ENCODE measurements at regions not wholly inside any gene's neighbourhood (a gene's known extent, or its start where the extent isn't known, plus 50 kb on each side); places are given as distances from the start of the nearest gene placed in this dataset.

DNA sequence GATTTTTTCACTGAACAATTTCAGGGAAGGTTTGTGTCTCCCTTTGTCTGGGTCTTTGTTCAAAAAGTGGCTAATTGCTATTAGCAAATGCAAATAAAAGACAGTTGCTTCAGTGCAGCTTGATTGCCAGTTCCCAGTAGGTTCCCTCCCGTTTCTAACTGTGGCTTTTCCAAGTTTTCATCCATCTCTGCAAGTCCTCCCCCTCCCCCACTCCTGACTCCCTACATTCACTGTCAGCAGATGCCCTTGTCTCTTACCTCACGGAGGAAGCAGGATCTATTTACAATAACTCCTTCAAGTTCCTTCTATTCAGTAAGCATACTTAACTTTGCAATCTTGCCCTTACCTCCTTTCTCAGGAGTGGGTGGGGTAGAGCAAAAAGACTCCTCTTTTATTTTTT lies 55.4 kb upstream of the SCEL start:
- DNase-seq (ENCODE audit: low read depth) = no peak

DNA sequence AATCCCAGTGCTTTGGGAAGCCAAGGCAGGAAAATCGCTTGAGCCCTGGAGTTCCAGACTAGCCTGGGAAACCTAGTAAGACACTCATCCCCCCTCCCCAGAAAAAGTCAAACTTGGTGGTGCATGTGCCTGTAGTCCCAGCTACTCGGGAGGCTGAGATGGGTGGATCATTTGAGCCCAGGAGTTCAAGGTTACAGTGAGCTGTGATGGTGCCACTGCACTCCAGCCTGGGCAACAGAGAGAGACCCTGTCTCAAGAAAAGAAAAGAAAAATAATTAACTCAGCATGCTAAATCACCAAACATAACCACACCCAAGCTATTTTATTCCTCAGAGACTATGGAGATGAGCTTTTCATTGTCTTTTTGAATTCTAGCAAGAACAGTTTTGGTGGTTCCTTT lies 56.2 kb upstream of the SCEL start:
- DNase-seq (ENCODE audit: low read depth) = no peak

DNA sequence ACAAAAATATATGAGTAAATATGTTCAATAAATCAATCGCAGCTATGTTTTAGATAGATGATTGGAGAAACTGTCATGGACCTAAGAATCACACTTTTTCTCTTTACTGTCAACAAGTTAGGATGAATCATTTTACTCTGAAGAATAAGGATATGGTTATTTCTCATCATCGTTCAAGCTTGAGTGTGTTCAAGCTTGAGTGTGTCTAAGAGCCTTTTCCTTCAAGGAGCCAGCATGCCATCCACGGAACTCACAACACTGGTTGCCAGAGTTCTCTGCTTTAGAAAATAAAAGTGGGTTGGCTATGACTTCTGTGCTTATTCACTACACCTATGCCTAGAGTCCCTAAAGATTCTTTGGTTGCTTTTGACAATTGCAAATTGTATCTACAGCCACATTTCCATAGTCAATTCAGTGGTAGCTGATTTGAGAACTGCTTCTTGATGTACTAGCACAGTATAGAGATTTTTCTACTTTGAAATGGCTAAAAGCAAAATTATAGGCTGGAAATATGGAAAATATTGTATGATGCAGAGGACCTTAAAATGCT lies 58.1 kb upstream of the SCEL start:
- no peak for DNase-seq (ENCODE audit: low read depth)

DNA sequence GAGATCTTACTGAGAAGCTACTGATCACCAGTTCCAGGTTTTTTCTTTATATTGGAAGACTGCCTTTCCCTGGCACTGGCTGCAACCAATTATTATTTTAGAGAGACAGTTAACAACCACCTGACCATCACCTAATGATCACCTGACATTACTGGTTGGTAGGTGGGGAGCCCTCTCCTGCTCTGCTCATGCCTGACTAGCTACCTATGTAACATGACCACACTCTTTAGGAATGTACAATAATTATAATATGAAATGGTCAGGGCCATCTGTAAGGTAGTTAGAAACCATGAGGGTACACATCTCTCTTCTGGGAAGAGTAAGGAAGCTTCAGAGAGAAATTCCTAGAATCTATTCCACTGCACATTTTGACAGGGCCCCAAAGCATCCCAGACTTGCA lies 59.0 kb upstream of the SCEL start:
- no peak for DNase-seq (ENCODE audit: low read depth)

DNA sequence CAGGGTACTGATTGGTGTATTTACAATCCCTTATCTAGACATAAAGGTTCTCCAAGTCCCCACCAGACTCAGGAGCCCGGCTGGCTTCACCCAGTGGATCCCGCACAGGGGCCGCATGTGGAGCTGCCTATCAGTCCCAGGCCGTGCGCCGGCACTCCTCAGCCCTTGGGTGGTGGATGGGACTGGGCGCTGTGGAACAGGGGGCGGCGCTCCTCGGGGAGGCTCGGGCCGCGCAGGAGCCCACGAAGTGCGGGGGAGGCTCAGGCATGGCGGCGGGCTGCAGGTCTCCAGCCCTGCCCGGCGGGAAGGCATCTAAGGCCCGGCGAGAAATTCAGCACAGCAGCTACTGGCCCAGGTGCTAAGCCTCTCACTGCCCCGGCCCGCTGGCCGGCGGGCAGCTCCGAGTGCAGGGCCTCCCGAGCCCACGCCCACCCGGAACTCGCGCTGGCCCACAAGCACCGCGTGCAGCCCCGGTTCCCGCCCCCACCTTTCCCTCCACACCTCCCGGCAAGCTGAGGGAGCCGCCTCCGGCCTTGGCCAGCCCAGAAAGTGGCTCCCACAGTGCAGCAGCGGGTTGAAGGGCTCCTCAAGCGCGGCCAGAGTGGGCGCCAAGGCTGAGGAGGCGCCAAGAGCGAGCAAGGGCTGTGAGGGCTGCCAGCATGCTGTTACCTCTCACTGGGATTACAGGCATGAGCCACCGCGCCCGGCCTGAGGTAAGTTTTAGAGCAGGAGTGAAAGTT lies 60.0 kb upstream of the SCEL start:
- DNase-seq (ENCODE audit: low read depth) = no peak

DNA sequence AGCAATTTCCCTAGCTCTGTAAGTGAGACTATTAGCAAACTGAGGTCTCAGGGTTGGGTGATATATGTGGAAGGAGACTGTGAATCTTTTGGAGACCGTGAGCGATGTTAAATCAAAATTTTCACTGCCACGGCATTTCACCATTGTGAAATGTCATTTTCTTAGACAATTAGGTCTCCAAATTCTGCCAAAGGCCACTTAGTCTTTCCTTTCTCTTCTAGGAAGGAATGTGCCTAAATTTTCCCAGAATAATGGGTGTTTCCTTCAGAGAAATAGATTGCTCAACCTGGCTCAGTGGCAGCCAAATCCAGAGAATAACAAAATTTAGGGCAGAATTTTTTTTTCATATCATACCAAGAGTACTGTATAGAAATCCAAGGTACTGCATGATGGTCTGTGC lies 64.5 kb upstream of the SCEL start:
- no peak for DNase-seq (ENCODE audit: low read depth)

DNA sequence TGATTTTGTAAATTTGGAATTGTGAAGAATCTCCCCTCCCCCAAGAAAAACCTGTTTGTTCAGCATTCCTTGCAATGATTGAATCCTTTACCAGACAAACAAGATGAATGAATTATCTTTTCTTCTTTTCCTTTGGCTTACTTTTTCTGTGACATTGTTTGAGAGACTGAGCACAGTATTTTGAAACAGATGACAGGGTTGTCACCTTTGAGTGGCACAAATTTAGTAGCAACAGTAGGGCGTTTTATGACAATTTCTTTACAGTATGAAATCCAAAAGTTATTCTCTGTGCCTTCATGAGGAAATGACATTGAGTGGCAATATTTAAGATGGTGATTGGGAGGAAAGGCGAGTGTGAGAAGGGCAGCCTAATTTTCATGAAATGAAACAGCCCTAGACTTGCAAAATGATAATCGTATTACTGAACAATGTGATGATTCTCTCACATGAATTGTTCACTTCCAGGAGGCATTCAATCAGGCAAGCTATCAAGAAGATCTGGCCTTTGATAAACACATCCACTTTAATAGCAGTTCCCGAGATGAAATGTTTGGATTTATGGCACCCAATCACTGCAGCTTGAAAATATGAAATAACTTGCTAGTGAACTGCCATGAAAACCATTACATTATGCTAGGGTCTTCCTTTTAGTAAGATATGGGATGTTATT lies 68.6 kb upstream of the SCEL start:
- DNase-seq (ENCODE audit: low read depth) = no peak

DNA sequence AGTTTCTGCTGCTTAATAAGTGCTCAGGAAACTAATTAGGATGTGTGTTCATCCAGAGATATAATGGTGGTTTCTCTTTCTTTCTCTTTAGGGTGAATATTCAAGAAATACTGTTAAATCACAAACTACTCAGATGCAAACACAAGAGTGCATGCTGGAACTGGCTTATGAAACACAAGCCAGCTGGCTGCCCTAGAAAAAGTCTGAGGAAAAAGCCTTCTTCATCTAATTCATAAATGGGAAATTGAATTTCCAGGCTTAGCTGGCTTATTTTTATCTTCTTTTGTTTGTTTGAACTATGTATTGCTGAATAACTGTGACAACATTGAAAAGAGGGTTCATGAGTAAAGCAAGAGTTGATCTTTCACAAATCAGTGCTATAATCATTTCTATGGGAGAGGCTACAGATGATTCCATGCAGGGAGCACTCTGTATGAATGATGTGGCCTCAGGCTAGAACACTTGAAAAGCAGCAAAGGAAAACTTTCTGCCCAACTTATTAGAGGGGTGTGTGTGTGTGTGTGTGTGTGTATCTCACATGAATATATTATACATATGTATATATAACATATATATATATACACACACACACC lies 69.8 kb upstream of the SCEL start:
- no peak for DNase-seq (ENCODE audit: low read depth)

DNA sequence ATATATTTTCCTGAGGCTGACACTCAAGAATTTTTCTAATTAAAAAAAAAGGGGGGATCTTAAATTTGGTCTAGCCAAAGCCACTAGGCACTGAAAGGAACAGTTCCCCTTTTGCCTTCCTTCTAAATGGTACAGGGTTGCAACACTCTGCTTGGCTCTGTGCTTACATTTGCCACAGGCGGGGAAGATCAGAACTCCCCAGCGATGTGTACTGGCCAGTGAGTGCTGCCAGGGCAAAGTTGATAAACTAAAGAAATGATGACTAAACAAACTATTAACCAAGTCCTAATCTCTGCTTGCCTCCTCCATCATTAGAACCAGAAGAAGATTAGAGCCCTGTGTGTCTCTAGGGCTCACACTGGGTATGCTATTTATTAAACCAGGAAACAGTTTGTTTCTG lies 75.3 kb upstream of the SCEL start:
- DNase-seq (ENCODE audit: low read depth) = no peak

DNA sequence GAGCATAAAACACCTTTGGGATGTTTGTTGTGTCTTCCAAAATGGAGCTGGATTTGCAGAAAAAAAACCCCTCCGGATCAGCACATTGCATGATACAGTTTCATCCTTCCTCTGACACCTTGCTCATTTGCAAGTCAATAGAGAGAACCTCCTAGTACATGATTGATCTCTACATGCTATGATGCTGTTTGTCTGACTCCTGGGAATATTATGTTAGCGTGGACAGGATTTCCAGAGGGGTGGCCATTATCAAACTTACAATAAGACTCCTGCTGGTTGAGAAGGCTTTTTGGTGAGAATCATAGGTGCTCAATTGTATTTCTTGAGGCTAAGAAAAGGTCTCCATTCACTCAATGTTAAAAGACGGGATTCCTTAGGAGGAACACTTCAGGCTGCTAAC lies 75.9 kb upstream of the SCEL start:
- no peak for DNase-seq (ENCODE audit: low read depth)

DNA sequence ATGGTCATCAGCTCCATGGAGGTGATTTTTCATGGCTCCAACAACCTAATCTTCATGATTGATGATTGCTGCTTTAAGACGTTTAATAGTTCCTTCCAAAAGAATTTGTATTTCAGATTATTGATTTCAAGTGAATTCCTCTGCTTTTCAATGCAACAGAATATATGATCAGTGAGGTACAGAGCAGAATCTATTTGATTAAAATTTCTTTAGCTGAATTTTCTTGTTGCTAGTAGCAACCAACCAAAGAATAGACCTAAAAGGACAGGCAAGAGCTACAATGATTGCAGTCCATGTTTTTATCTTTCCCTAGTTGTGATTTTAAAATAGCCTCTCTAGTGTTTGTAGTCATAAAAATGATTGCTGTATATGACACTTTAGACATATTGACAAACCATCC lies 76.8 kb upstream of the SCEL start:
- DNase-seq (ENCODE audit: low read depth) = no peak

DNA sequence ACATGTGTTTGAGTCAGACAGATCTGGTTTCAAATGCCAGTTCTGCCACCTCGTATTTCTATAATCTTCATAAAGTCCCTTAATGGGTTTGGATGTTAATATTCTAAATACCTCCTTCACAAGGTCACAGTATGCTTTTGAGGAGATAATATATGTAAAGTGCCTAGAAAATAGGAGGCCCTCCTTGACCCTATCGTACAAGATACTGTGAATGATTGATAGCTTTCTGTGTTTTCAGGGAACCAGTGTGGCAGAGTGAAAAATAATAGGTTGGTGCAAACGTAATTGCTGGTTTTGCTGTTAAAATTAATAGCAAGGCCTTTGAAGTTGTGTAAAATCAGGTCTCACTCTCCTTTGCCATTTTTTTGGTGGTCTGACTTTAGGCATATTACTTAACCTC lies 77.5 kb upstream of the SCEL start:
- no peak for DNase-seq (ENCODE audit: low read depth)

DNA sequence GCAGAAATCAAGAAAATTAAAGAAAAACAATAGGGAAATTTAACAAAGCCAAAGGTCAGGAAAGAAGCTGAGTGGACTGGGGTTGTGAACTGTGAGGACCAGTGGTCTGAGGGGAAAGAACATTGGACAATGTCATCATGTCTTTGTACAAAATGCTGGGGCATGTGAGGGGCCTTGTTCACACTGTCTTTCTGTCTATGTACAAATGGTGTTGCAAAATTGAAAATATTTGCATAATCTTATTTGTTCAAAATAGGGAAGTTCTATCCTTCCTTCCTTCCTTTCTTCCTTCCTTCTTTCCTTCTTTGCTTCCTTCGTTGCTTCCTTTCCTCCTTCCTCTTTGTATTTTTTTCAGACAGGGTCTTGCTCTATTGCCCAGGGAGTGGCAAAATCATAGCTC lies 79.2 kb upstream of the SCEL start:
- no peak for DNase-seq (ENCODE audit: low read depth)

DNA sequence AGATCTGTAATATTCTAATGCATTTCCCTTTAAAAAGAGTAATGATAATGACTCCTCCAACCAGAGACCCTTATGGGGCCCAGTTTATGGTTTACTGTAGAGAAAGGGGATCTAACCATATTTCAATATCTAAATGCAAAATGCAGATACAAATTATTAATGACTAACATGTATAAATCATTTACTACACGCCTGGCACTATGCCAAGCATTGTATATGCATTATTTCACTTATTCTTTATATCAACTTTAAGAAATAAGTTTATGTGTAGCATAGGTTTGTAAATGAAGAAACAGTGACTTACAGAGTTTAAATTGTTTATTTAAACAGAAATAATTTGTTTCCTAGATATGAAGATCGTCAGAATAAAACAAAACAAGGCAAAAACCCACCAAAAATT lies 86.2 kb upstream of the SCEL start:
- DNase-seq (ENCODE audit: low read depth) = no peak

DNA sequence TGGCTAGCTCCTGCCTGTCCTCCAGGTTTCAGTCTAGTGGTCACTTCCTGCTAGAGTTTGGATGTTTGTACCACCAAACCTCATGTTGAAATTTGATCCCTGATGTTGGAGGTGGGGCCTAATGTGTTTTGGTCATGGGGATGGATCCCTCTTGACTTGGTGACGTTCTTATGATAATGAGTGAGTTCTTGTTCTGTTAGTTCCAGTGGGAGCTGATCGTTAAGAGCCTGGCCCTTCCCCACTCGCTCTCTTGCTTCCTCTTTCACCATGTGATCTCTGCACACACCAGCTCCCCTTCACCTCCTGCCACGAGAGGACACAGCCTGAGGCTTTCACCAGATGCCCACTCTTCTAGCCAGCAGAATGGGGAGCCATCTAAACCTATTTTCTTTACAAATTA lies 86.8 kb upstream of the SCEL start:
- no peak for DNase-seq (ENCODE audit: low read depth)

DNA sequence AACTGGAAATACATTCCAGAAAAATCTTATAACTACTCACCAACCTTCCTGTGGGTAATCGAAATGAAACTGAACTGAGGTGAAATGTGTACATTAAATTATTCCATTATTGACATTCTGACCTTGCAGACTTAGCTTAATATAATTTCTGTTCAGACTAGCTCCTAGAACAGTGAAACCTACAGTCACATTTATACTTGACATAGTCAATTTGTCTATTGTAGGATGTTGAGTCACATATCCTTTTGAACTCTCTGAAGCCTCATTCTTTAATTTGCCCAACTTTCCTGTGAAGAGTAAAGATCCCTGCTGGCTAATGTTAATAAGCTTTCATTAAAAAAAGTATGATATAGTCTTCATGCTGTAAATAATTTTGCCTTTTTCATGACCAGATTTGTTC lies 92.0 kb upstream of the SCEL start:
- DNase-seq (ENCODE audit: low read depth) = no peak

DNA sequence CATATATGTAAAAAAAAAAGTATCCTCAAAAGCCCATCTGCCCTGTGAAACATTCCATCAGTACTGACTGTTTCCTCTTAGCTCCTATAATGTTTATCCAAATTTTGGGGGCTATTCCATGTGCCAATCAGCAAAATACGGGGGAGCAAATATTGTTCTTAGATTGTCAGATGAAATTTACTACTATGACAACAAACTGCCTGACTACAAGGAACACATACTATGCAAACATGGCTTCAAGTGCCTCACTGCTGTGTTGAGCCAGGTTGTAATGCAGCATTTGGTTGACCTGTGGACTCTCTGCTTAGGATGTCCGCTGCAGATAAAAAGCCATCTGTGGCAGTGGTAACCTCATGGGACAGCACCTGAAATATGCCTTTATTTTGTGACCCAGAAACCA lies 98.2 kb upstream of the SCEL start:
- DNase-seq (ENCODE audit: low read depth) = no peak

DNA sequence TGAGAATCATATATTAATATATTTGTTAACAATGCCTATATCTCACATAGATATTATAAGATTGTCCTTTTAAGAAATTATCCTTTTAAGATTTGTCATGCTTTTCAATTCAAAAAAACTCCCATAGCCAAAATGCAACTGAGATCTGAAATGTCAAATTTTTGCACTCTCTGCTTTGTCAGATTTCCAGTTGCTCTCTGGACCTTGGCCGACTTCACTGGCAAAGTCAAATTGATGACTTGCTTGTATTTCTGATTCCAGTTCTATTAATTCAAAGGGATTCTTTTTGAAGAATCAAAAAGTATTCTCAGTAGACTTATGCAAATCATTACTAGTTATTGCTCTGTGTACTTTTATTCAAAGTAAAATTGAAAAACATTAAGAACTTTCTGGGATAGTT lies 101.2 kb upstream of the SCEL start:
- no peak for DNase-seq (ENCODE audit: low read depth)

DNA sequence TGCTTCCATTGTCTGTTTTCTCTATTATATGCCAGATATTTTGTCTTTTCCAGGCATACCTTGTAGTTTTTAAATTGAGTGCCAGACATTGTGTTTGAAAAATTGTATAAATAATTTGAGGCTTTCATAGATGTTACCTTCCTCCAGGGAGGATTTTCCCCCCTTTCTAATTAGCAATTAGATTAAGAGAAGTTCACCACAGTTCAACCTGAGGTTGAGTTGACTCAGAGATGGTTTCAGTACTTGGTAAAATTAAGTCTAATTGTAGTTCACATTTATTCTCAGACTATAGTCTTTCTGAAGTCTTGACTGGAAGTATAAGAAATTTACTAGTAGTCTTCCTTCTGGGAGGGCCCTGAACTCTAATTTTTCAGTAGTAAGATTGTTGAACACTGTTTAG lies 104.1 kb upstream of the SCEL start:
- DNase-seq (ENCODE audit: low read depth) = no peak

DNA sequence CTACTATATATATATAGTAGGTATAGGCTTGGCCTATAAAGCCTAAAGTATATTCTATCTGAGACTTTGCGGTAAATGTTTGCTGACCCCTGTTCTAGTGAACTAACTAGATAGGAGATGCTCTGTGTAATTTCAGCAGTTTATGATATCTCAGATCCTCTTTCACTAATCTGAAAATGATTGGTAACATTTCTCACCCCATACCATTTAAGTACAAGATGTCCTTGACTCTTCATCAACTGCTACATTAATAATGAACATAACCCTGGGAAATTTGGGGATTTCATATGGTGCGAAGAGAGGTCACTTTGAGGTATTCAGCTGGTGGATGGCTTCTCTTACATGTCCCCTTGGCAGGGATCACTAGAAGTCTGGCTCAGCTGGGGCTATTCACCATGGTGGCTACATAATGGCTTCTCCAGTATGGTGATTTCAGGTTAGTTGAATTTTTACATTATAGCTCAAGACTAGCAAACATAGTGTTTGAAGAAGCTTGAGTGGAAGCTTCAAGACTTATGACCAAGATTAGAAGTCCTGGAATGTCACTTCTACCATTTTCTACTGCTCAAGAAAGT lies 103.6 kb upstream of the MYCBP2 start:
- no peak for DNase-seq (ENCODE audit: low read depth)

DNA sequence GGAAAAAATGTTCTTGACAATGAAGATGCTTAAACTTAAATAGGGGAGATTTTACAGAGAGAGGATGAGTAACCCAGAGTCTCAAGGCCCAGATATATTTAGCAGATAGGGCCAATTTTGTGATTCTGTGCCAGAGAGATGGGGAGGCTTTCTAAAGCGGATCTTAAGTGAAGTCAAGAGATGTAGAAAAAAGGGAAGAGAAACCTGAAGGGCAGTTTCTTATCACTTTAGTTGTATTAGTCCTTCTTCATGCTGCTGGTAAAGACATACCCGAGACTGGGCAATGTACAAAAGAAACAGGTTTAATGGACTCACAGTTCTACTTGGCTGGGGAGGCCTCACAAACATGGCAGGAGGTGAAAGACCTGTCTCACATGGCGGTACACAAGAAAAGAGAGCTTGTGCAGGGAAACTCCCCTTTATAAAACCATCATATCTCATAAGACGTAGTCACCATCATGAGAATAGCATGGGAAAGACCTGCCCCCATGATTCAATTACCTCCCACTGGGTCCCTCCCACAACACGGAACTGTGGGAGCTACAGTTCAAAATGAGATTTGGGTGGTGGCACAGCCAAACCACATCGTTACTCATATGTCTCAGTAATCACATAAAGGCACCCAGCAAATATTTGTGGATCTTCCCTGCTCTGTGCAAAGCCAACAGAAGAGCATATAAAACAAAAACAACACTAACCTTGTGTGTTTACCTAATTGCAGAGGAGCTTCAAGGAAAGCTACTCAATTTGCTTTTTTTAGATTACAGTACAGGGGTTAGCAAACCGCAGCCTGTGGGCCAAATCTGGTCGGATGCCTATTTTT lies 102.6 kb upstream of the MYCBP2 start:
- DNase-seq (ENCODE audit: low read depth) = peak; percentile 49

DNA sequence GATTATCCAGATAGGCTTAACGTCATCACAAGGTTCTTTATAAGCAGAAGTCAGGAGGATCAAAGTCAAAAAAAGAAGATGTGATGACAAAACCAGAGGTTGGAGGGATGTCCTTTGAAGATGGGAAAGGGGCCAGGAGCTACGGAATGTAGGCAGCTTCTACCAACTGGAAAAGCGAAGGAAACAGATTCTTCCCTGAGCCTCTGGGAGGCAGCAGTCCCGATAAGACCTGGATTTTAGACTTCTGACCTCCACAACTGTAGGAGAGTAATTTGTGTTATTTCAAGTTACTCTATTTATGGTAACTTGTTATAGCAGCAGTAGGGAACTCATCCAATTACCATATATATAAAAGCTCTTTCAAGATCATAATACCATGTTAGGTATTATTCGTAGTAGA lies 98.8 kb upstream of the MYCBP2 start:
- no peak for DNase-seq (ENCODE audit: low read depth)
